ENCODE measurements at regions not wholly inside any gene's neighbourhood (a gene's known extent, or its start where the extent isn't known, plus 50 kb on each side); places are given as distances from the start of the nearest gene placed in this dataset.

DNA sequence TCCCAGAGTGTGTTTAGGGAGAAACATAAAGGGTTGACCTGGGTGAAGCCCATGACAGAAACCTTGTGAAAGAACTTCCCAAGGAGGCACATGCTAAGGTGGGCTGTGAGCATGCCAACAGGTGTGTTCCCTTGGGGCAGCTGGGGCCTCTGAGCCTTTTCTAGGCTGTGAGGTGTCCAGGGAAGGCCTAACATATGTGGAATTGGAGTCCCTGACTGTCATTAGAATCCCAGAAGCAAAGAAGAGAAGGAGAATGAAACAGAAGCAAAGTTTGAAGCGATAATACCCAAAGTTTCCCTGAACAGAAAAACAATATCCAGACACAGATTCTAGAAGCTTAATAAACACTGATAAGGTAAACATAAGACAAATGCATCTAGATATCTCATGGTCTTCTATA is 143.3 kb downstream of the CD83 start:
- no peaks in the 10 kb centered on the region for H3K79me2 ChIP-seq (replicated peaks; ENCODE audit: insufficient read depth, low read length)
- H3K36me3 ChIP-seq (ENCODE audit: insufficient read depth, low read length), result no peaks in the 10 kb centered on the region
- H3K9ac ChIP-seq (ENCODE audit: low read length), result no peak overlapping the region
- H2AFZ ChIP-seq (ENCODE audit: low read depth, low read length), result no peak overlapping the region
- no peaks in the 10 kb centered on the region for H3K9me2 ChIP-seq (ENCODE audit: insufficient read depth, low read length)
- TF ChIP-seq RAD21 (conservative IDR thresholded peaks at IDR 0.05), result no peak
- TF ChIP-seq TAF1 (IDR thresholded peaks at IDR 0.05; ENCODE audit: low read depth), result no peak
- no peak for TF ChIP-seq SMC3 (conservative IDR thresholded peaks at IDR 0.05; ENCODE audit: poor library complexity)
- TF ChIP-seq EZH2 (IDR thresholded peaks at IDR 0.05; ENCODE audit: borderline replicate concordance, insufficient read depth, low read length, poor library complexity, severe bottlenecking), result no peak
- TF ChIP-seq POLR2AphosphoS5 (IDR thresholded peaks at IDR 0.05), result no peak
- TF ChIP-seq MXI1 (conservative IDR thresholded peaks at IDR 0.05; ENCODE audit: poor library complexity, severe bottlenecking), result no peak
- TF ChIP-seq, protein P1, sequence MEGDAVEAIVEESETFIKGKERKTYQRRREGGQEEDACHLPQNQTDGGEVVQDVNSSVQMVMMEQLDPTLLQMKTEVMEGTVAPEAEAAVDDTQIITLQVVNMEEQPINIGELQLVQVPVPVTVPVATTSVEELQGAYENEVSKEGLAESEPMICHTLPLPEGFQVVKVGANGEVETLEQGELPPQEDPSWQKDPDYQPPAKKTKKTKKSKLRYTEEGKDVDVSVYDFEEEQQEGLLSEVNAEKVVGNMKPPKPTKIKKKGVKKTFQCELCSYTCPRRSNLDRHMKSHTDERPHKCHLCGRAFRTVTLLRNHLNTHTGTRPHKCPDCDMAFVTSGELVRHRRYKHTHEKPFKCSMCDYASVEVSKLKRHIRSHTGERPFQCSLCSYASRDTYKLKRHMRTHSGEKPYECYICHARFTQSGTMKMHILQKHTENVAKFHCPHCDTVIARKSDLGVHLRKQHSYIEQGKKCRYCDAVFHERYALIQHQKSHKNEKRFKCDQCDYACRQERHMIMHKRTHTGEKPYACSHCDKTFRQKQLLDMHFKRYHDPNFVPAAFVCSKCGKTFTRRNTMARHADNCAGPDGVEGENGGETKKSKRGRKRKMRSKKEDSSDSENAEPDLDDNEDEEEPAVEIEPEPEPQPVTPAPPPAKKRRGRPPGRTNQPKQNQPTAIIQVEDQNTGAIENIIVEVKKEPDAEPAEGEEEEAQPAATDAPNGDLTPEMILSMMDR (IDR thresholded peaks at IDR 0.05; ENCODE audit: poor library complexity, severe bottlenecking), result no peak
- TF ChIP-seq, protein P2, sequence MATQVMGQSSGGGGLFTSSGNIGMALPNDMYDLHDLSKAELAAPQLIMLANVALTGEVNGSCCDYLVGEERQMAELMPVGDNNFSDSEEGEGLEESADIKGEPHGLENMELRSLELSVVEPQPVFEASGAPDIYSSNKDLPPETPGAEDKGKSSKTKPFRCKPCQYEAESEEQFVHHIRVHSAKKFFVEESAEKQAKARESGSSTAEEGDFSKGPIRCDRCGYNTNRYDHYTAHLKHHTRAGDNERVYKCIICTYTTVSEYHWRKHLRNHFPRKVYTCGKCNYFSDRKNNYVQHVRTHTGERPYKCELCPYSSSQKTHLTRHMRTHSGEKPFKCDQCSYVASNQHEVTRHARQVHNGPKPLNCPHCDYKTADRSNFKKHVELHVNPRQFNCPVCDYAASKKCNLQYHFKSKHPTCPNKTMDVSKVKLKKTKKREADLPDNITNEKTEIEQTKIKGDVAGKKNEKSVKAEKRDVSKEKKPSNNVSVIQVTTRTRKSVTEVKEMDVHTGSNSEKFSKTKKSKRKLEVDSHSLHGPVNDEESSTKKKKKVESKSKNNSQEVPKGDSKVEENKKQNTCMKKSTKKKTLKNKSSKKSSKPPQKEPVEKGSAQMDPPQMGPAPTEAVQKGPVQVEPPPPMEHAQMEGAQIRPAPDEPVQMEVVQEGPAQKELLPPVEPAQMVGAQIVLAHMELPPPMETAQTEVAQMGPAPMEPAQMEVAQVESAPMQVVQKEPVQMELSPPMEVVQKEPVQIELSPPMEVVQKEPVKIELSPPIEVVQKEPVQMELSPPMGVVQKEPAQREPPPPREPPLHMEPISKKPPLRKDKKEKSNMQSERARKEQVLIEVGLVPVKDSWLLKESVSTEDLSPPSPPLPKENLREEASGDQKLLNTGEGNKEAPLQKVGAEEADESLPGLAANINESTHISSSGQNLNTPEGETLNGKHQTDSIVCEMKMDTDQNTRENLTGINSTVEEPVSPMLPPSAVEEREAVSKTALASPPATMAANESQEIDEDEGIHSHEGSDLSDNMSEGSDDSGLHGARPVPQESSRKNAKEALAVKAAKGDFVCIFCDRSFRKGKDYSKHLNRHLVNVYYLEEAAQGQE (IDR thresholded peaks at IDR 0.05; ENCODE audit: borderline replicate concordance), result no peak
- no peak for TF ChIP-seq EP300 (conservative IDR thresholded peaks at IDR 0.05; ENCODE audit: poor library complexity, severe bottlenecking)
- H3K4me3 ChIP-seq (ENCODE audit: low read length), result no peak overlapping the region
- H3F3A ChIP-seq (ENCODE audit: insufficient read depth, low read length, poor library complexity, severe bottlenecking), result no peaks in the 10 kb centered on the region
- no peak overlapping the region for H3K4me2 ChIP-seq (ENCODE audit: low read length)
- H4K20me1 ChIP-seq (ENCODE audit: insufficient read depth), result no peaks in the 10 kb centered on the region
- no peaks in the 10 kb centered on the region for H3K27me3 ChIP-seq (ENCODE audit: insufficient read depth, low read depth, low read length)
- H3K27ac ChIP-seq (ENCODE audit: low read length), result no peak overlapping the region
- H3K9me3 ChIP-seq (ENCODE audit: low read length), result peaks cover 7% of the 10 kb centered on the region

DNA sequence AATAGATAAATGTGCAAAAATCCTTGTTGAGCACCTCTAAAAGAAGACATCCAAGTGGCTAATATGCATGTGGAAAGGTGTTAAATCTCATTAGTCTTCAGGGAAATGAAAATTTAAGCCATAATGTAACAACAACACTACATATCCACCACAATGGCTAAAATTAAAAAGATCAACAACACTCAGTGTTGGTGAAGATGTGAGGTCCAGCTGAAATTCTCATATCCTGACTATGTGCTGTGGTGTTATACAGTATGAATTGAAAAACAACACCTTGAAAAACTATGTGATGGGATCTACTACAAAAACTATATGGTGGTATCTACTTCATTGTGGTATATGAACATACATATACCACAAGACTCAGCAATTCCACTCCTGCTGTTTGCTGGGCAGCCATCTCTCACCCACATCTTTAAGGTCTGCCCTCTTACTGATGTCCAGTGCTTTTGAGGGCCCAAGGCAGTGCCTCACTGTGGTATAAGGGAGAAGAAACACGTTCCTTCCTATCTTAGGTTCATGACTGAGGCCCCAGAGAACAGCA is 146.4 kb downstream of the CD83 start:
- no peaks in the 10 kb centered on the region for H3K79me2 ChIP-seq (replicated peaks; ENCODE audit: insufficient read depth, low read length)
- H3K36me3 ChIP-seq (ENCODE audit: insufficient read depth, low read length), result no peaks in the 10 kb centered on the region
- H3K9ac ChIP-seq (ENCODE audit: low read length), result no peak overlapping the region
- no peak overlapping the region for H3K27ac ChIP-seq (ENCODE audit: low read length)
- no peak overlapping the region for H3K4me2 ChIP-seq (ENCODE audit: low read length)
- H3K27me3 ChIP-seq (ENCODE audit: insufficient read depth, low read depth, low read length), result no peaks in the 10 kb centered on the region
- peaks cover 7% of the 10 kb centered on the region for H3K9me3 ChIP-seq (ENCODE audit: low read length)
- no peaks in the 10 kb centered on the region for H4K20me1 ChIP-seq (ENCODE audit: insufficient read depth)
- H3F3A ChIP-seq (ENCODE audit: insufficient read depth, low read length, poor library complexity, severe bottlenecking), result no peaks in the 10 kb centered on the region
- no peak overlapping the region for H2AFZ ChIP-seq (ENCODE audit: low read depth, low read length)
- no peaks in the 10 kb centered on the region for H3K9me2 ChIP-seq (ENCODE audit: insufficient read depth, low read length)
- TF ChIP-seq, protein P2 (IDR thresholded peaks at IDR 0.05; ENCODE audit: borderline replicate concordance), result no peak
- TF ChIP-seq MXI1 (conservative IDR thresholded peaks at IDR 0.05; ENCODE audit: poor library complexity, severe bottlenecking) (no peak), EZH2 (IDR thresholded peaks at IDR 0.05; ENCODE audit: borderline replicate concordance, insufficient read depth, low read length, poor library complexity, severe bottlenecking) (no peak), POLR2AphosphoS5 (IDR thresholded peaks at IDR 0.05) (no peak), SMC3 (conservative IDR thresholded peaks at IDR 0.05; ENCODE audit: poor library complexity) (no peak), TAF1 (IDR thresholded peaks at IDR 0.05; ENCODE audit: low read depth) (no peak), RAD21 (conservative IDR thresholded peaks at IDR 0.05) (no peak), EP300 (conservative IDR thresholded peaks at IDR 0.05; ENCODE audit: poor library complexity, severe bottlenecking) (no peak)
- TF ChIP-seq, protein P1 (IDR thresholded peaks at IDR 0.05; ENCODE audit: poor library complexity, severe bottlenecking), result no peak
- H3K4me3 ChIP-seq (ENCODE audit: low read length), result no peak overlapping the region
